HG02610 (cell line): ENCODE measurements at regions not wholly inside any gene's neighbourhood (a gene's known extent, or its start where the extent isn't known, plus 50 kb on each side); places are given as distances from the start of the nearest gene placed in this dataset.

Source experiments
- ATAC-seq: cut with Tn5 transposase; IDR thresholded peaks from one replicate; pipeline ENCODE4 v1.9.1; 2021; ENCODE audit warnings: mild to moderate bottlenecking, moderate library complexity; ENCODE audit not compliant: unreplicated experiment

GRCh38 chr14:64639340-64639821 lies 64.8 kb upstream of the PLEKHG3 start:
- no peak for ATAC-seq

- no peak for ATAC-seq
These were observed 63.4 kb upstream of the PLEKHG3 start for GRCh38 chr14:64640839-64641238.

DNA sequence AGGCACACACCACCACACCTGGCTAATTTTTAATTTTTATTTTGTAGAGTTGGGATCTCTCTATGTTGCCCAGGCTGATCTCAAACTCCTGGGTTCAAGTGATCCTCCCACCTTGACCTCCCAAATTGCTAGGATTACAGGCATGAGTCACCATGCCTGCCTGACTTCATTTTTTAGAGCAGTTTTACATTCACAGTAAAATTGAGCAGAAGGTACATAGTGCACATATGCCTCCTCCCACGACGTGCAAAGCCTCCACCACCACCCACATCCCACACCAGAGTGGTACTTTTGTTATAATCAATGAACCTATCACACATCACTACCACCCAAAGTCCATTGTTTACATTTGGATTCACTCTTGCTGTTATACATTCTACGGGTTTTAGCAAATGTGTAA lies 62.5 kb upstream of the PLEKHG3 start:
- ATAC-seq, result no peak

- no peak for ATAC-seq
These were observed 60.5 kb upstream of the PLEKHG3 start for GRCh38 chr14:64643709-64644108.

DNA sequence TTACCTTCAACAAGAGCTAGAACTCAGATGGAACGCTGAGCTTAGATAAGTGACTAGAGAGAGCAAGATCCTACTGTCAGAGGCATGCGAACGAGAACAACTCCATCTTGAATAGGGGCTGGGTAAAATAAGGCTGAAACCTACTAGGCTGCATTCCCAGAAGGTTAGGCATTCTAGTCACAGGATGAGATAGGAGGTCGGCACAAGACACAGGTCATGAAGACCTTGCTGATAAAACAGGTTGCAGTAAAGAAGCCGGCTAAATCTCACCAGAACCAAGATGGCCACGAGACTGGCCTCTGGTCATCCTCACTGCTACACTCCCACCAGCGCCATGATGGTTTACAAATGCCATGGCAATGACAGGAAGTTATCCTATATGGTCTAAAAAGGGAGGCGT lies 59.6 kb upstream of the PLEKHG3 start:
- no peak for ATAC-seq

GRCh38 chr14:64645220-64645892 lies 58.9 kb upstream of the PLEKHG3 start:
- ATAC-seq, result no peak

DNA sequence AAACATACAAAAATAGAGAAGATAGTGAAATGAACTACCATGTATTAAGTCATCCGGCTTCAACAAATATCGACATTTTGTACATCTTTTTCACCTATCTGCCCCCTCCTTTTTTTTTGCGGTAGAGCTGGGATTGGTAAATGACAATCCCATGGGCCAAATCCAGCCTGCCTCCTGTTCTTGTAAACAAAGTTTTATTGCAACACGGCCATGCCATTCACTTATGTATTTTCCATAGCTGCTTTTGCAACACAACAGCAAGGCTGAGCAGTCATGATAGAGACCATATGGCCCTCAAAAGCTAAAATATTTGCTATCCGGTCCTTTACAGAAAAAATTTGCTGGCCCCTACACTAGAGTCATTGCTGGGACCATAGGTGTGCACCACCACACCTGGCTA lies 58.1 kb upstream of the PLEKHG3 start:
- ATAC-seq, result no peak

GRCh38 chr14:64649383-64649998 lies 54.7 kb upstream of the PLEKHG3 start:
- ATAC-seq, result no peak

DNA sequence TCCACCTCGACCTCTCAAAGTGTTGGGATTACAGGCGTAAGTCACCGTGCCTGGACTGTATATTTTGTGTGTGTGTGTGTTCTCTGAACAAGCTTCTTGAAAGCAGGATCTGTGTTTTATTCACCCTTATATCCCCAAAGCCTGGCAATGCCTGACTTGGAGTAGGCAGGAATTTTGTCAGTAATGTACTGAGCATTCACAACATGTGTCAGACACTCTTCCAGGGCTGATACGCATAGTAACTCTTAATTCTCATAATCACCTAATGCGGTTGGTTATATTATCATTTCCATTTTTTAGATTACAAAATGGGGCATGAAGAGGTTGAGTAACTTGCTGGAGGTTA lies 50.4 kb upstream of the PLEKHG3 start:
- ATAC-seq, result no peak

DNA sequence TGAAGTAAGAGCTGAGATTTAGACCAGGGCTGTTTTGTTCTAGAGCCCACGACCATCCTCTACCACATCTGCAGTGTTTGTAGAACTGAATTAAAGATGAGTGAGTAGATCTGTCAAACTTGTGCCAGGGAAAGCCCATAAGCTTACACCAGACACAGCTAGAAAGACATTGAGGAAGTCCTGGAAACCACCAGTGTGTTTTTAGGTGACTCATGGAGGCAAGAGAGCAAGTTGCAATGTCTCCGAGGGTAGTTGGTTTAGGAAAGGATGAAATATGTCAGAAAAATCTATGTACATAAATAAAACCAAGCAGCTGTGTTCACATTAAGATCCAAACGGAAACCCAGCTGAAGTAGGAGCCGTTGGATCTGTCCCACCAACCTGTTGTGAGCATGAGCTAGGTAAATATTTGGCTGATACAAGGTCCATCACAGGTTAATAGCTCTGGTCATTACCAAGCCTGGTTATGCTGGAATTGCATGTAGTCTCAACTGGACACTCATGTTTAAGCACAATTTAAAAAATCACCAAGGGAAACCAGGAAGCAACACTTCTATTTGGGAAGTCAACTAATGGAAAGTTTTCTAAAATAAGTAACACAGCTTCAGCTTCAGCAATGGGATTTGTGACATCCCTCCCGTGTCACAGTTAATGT lies 49.9 kb upstream of the PLEKHG3 start:
- ATAC-seq, result peak; percentile 81
